Coronary artery (tissue), 2 donors: ENCODE measurements at regions not wholly inside any gene's neighbourhood (a gene's known extent, or its start where the extent isn't known, plus 50 kb on each side); places are given as distances from the start of the nearest gene placed in this dataset.

Source experiments
- DNase-seq: peaks from one replicate; pipeline ENCODE4 v3.0.0-alpha.2; 2017; ENCODE audit warnings: low spot score
- H3K27ac ChIP-seq, 2 donors: fragments of 200-600 bp; sonication (generic); one replicate each; pipeline ENCODE4 v1.5.1; 2016 to 2019
- H3K4me3 ChIP-seq: fragments of 200-600 bp; sonication (generic); 2 replicates; pipeline ENCODE4 v1.5.1; 2016; ENCODE audit warnings: mild to moderate bottlenecking, moderate library complexity
- TF ChIP-seq, protein P1 (sequence below): fragments of 200-600 bp; sonication (generic); IDR thresholded peaks from one replicate; pipeline ENCODE4 v1.5.1; 2019; ENCODE audit warnings: antibody characterized with exemption

DNA sequence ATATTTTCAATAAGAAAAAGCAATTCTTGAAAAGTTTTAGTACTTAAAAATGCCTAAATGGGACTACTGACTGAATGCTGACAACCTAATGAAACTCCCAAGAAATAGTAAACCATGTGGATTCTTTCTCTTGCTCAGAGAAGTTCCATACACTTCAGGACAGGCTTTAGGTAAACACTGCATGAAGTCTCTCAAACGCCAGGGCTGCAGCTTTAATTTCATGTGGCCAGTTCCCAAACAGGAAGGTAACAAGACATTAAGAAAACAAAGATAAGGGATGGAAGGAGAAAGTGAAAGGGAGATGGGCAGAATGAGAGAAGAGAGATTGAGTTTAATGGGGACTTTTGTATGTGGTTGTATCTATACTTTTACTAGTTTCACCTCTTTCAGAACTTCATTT lies 734.7 kb upstream of the PKDCC start:
- no peak for DNase-seq
- TF ChIP-seq, protein P1, sequence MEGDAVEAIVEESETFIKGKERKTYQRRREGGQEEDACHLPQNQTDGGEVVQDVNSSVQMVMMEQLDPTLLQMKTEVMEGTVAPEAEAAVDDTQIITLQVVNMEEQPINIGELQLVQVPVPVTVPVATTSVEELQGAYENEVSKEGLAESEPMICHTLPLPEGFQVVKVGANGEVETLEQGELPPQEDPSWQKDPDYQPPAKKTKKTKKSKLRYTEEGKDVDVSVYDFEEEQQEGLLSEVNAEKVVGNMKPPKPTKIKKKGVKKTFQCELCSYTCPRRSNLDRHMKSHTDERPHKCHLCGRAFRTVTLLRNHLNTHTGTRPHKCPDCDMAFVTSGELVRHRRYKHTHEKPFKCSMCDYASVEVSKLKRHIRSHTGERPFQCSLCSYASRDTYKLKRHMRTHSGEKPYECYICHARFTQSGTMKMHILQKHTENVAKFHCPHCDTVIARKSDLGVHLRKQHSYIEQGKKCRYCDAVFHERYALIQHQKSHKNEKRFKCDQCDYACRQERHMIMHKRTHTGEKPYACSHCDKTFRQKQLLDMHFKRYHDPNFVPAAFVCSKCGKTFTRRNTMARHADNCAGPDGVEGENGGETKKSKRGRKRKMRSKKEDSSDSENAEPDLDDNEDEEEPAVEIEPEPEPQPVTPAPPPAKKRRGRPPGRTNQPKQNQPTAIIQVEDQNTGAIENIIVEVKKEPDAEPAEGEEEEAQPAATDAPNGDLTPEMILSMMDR: no peak
- H3K4me3 ChIP-seq: no peak overlapping the region
- H3K27ac ChIP-seq: no peak overlapping the region

DNA sequence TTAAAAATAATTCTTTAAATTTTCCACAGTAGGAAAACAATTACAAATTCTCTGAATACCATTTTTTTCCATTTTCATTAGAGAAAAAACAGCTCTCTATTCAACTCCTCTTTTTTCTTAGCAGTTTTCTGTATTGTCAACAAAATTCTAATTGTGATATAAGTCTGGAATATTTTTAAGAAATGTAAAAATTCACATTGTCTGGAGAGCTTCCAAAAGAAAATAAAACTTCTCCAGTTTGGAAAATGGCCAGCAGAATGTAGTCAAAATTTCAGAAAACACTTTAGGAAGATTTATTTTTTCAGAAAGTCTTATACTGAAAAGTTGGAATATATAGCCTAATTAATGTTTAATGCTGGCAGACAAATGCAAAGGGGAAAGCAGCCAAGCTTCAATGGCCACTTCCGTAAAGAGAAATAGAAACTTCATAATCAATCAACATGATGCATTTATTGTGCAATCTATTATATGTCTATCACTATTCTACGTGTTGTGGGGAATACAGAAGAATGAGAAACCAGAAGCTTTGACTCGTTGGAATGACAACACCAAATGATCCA lies 733.2 kb upstream of the PKDCC start:
- TF ChIP-seq, protein P1: no peak
- no peak overlapping the region for H3K27ac ChIP-seq
- H3K4me3 ChIP-seq: no peak overlapping the region
- DNase-seq: no peak

DNA sequence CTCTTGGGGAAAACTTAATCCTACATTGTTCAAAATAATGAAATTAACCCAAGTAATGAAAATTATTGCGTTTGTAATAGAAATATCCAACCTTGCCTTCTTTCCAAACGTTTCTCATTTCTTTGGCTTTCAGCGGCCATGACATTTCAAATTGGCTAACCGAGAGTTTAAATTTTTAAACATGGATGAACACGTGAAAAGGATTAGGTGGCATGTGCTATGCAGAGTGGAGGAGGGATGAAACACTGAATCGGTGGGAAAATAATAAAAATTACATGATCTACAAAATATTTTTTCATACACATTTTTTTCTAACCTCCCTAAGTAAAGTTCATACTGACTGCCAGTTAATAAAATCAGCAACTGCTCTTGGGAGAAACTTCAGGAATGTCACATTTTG lies 728.4 kb upstream of the PKDCC start:
- H3K4me3 ChIP-seq: no peak overlapping the region
- no peak overlapping the region for H3K27ac ChIP-seq
- no peak for DNase-seq
- TF ChIP-seq, protein P1: no peak

DNA sequence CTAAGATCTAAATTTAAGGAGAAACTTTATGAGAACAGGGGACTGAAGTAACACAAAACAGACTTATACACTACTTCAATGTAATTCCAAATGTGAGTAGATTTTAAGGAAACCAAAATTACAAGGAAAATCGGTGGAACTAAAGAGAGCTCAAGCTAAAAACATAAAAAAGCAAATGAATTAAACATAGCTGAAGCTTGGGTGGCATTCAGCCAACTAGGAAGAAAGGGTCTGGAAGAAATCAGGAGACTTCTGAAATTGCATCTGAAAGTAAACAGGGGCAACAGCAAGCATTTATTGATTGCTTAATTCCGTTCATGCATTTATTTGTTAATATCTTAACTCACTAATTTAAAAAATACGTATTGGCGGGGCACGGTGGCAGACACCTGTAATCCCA lies 727.3 kb upstream of the PKDCC start:
- TF ChIP-seq, protein P1: no peak
- Histone ChIP-seq H3K4me3 (no peak overlapping the region), H3K27ac (no peak overlapping the region)
- no peak for DNase-seq

DNA sequence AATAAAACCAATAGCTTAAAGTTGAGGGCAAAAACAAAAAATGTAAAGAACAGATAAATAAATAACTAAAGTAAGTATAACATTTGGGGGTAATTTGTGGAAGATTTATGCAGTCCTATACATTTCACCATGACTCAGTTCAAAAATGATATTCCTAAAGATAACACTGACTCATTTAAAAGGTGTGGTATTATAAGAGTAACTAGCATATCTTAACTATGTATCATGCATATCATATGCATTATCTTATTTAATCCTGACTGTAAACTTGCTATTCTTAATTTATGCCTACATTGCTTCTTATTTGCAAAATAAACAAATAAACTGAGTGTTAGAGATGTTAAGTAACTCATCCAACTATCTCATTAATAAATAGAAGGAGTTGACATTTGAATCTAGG lies 726.5 kb upstream of the PKDCC start:
- DNase-seq: no peak
- no peak overlapping the region for H3K4me3 ChIP-seq
- no peak overlapping the region for H3K27ac ChIP-seq
- TF ChIP-seq, protein P1: no peak

DNA sequence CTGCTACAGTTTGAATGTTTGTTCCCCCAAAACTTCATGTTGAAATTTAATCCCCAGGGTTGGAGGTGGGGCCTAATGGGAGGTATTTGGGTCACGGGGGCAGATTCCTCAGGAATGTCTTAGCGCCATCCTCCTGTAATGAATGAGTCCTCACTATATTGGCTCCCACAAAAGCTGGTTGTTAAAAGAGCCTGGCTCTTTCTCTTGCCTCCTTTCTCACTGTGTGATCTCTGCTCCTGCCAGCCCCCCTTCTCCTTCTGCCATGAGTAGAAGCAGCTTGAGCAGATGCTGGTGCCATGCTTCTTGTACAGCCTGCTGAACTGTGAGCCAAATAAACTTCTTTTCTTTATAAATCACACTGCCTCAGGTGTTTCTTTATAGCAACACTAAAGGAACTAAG lies 721.0 kb upstream of the PKDCC start:
- TF ChIP-seq, protein P1: no peak
- H3K27ac ChIP-seq: no peak overlapping the region
- no peak overlapping the region for H3K4me3 ChIP-seq
- no peak for DNase-seq

DNA sequence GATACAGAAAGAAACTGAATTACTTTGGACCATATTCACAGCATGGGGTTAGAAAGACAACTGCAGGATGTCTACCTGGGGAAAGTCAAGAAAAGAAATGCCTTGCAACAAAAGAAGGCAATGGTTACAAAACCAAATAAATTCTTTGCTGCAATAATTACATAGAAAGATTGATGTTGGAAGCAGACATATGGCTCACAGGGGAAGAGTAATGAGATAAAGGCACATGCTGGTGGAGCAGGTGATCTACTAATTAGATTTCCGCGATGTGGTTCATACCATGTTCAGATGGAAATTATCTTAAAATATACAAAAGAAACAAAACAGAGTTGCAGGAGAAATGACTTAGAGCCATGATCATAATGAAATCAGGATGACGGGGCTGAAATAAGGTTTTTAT lies 718.8 kb upstream of the PKDCC start:
- no peak for DNase-seq
- H3K4me3 ChIP-seq: no peak overlapping the region
- no peak overlapping the region for H3K27ac ChIP-seq
- TF ChIP-seq, protein P1: no peak
